HCT116 (cell line): ENCODE measurements at regions not wholly inside any gene's neighbourhood (a gene's known extent, or its start where the extent isn't known, plus 50 kb on each side); places are given as distances from the start of the nearest gene placed in this dataset.
A peak's percentile ranks its signal among the peaks of the same experiment; 100 is the strongest.

Source experiments
- ATAC-seq: fragments of 200-7000 bp; cut with Tn5 transposase; 2 replicates; pipeline ENCODE4 v1.9.1; 2020; ENCODE audit warnings: mild to moderate bottlenecking, moderate library complexity
- BruUV-seq: library from RNA; stranded (reverse); fragments of 400-500 nt; replicated peaks from 2 replicates; lab custom pipeline; 2021; lab: Mats Ljungman, UMichigan
- CTCF ChIA-PET: fragments of 300-600 bp; sonication (Branson Sonifier 250); formaldehyde crosslinking; loops from one replicate; lab custom pipeline; 2021; ENCODE audit warnings: antibody characterized with exemption; lab: Charles Lee
- POLR2A ChIA-PET: fragments of 300-600, 350-600 bp; sonication (Branson Sonifier 250); formaldehyde crosslinking; loops from one replicate; lab custom pipeline; 2021; ENCODE audit warnings: antibody characterized with exemption; lab: Charles Lee
- RAD21 ChIA-PET, 2 experiments: fragments of 300-600 bp; sonication (Branson Sonifier 250); formaldehyde crosslinking; loops; one replicate each; lab custom pipeline; 2023; ENCODE audit warnings: low total read pairs in 2 of 2; ENCODE audit not compliant: uncharacterized antibody in 2 of 2, unreplicated experiment in 2 of 2, low non-redundant PET in 1 of 2; lab: Charles Lee
- DNase-seq: peaks from one replicate; pipeline ENCODE4 v3.0.0-alpha.2; 2010; ENCODE audit warnings: low read depth, low spot score
- H2AFZ ChIP-seq: fragments of 200-600 bp; shearing (Covaris generic), sonication (generic); 2 replicates; pipeline ENCODE4 v1.6.1; 2017; ENCODE audit warnings: low read depth, mixed run types, mixed read lengths, antibody characterized with exemption, low read length; ENCODE audit not compliant: poor library complexity, severe bottlenecking
- H3K27ac ChIP-seq: 2 replicates; pipeline ENCODE4 v1.5.1; 2012; ENCODE audit warnings: low read depth, low read length
- H3K27me3 ChIP-seq: fragments of 200-600 bp; sonication (generic); 2 replicates; pipeline ENCODE4 v1.6.1; 2016; ENCODE audit warnings: mixed run types, low read length, mixed read lengths; ENCODE audit not compliant: insufficient read depth
- H3K36me3 ChIP-seq, 2 experiments: fragments of 200-500 bp in 1 of 2; fragments of 200-600 bp in 1 of 2; sonication (Bioruptor generic) in 1 of 2; sonication (generic) in 1 of 2; 2 replicates each; pipeline versions ENCODE4 v1.5.1 to v1.6.1; 2014 to 2016; ENCODE audit warnings: low read length in 2 of 2, inconsistent platforms in 1 of 2, mixed read lengths in 1 of 2, mixed run types in 1 of 2; ENCODE audit not compliant: insufficient read depth in 2 of 2, control insufficient read depth in 1 of 2
- H3K4me1 ChIP-seq, 2 experiments: fragments of 200-600 bp in 1 of 2; sonication (generic) in 1 of 2; 2 replicates each; pipeline versions ENCODE4 v1.5.1 to v1.6.1; 2012 to 2017; ENCODE audit warnings: low read length in 2 of 2, inconsistent platforms in 1 of 2, mild to moderate bottlenecking in 1 of 2, mixed read lengths in 1 of 2, mixed run types in 1 of 2, moderate library complexity in 1 of 2; ENCODE audit not compliant: insufficient read depth in 2 of 2, control insufficient read depth in 1 of 2
- H3K4me2 ChIP-seq: fragments of 200-600 bp; sonication (generic); 2 replicates; pipeline ENCODE4 v1.6.1; 2017; ENCODE audit warnings: mixed run types, low read length, mixed read lengths
- H3K4me3 ChIP-seq, 2 experiments: fragments of 200-600 bp in 1 of 2; sonication (generic) in 1 of 2; replicated peaks in 1 of 2; 2 replicates each; pipeline ENCODE4 v1.5.1; 2011 to 2016; ENCODE audit warnings: low read length in 2 of 2, control low read depth in 1 of 2, low read depth in 1 of 2, mild to moderate bottlenecking in 1 of 2, mixed read lengths in 1 of 2, mixed run types in 1 of 2
- H3K79me2 ChIP-seq: fragments of 200-600 bp; sonication (generic); 2 replicates; pipeline ENCODE4 v1.6.1; 2017; ENCODE audit warnings: mild to moderate bottlenecking, mixed run types, low read length, moderate library complexity, mixed read lengths; ENCODE audit not compliant: insufficient read depth
- H3K9ac ChIP-seq: fragments of 200-600 bp; sonication (generic); 2 replicates; pipeline ENCODE4 v1.6.1; 2016; ENCODE audit warnings: low read length, mixed read lengths
- H3K9me2 ChIP-seq: fragments of 200-600 bp; sonication (generic), shearing (Covaris generic); 2 replicates; pipeline ENCODE4 v1.6.1; 2017; ENCODE audit warnings: mixed run types, mild to moderate bottlenecking, moderate library complexity; ENCODE audit not compliant: insufficient read depth
- H3K9me3 ChIP-seq, 2 experiments: fragments of 200-500 bp in 1 of 2; fragments of 200-600 bp in 1 of 2; sonication (Bioruptor generic) in 1 of 2; sonication (generic) in 1 of 2; 2 replicates each; pipeline ENCODE4 v1.6.1; 2014 to 2017; ENCODE audit warnings: low read length in 2 of 2, mixed read lengths in 2 of 2, inconsistent platforms in 1 of 2, low read depth in 1 of 2, mild to moderate bottlenecking in 1 of 2, mixed run types in 1 of 2, moderate library complexity in 1 of 2; ENCODE audit not compliant: control insufficient read depth in 1 of 2, insufficient read depth in 1 of 2
- H4K20me1 ChIP-seq: fragments of 200-600 bp; sonication (generic), shearing (Covaris generic); 2 replicates; pipeline ENCODE4 v1.6.1; 2017; ENCODE audit warnings: mixed run types, mild to moderate bottlenecking, moderate library complexity; ENCODE audit not compliant: insufficient read depth
- CBX3 ChIP-seq: IDR thresholded peaks from 2 replicates; pipeline ENCODE4 v1.6.1; 2012; ENCODE audit warnings: low read depth
- CEBPB ChIP-seq: IDR thresholded peaks from 2 replicates; pipeline ENCODE4 v1.6.1; 2012; ENCODE audit warnings: low read depth
- ELF1 ChIP-seq: IDR thresholded peaks from 2 replicates; pipeline ENCODE4 v1.6.1; 2012; ENCODE audit warnings: low read depth, borderline replicate concordance
- FOSL1 ChIP-seq: IDR thresholded peaks from 2 replicates; pipeline ENCODE4 v1.6.1; 2012; ENCODE audit warnings: low read depth
- JUND ChIP-seq: IDR thresholded peaks from 2 replicates; pipeline ENCODE4 v1.6.1; 2012
- POLR2AphosphoS5 ChIP-seq: IDR thresholded peaks from 2 replicates; pipeline ENCODE4 v1.6.1; 2011; ENCODE audit warnings: mild to moderate bottlenecking, low read depth, low read length, moderate library complexity
- SRF ChIP-seq: IDR thresholded peaks from 2 replicates; pipeline ENCODE4 v1.6.1; 2012; ENCODE audit warnings: low read depth
- TCF7L2 ChIP-seq: IDR thresholded peaks from 2 replicates; pipeline ENCODE4 v1.7.0; 2011; ENCODE audit warnings: borderline replicate concordance, inconsistent platforms; ENCODE audit not compliant: insufficient read depth, insufficient read length; ENCODE audit errors: extremely low read depth
- ZNF274 ChIP-seq: fragments of 200-500 bp; sonication (Bioruptor generic); IDR thresholded peaks from 2 replicates; pipeline ENCODE4 v1.6.1; 2014; ENCODE audit warnings: mild to moderate bottlenecking, low read depth, low read length, inconsistent platforms
- intact Hi-C: fragments of 100-400 bp; cut with micrococcal nuclease; formaldehyde crosslinking; loops from 2 replicates; pipeline ENCODE4 v1.10.0; 2022
- TF ChIP-seq, protein P1 (sequence below), 3 experiments: fragments of 200-600 bp in 1 of 3; sonication (generic) in 1 of 3; IDR thresholded peaks in 2 of 3; conservative IDR thresholded peaks in 1 of 3; 2 replicates each; pipeline ENCODE4 v1.5.1; 2012 to 2017; ENCODE audit warnings: low read depth in 2 of 3, low read length in 2 of 3, antibody characterized with exemption in 1 of 3, borderline replicate concordance in 1 of 3, control low read depth in 1 of 3, mild to moderate bottlenecking in 1 of 3, mixed read lengths in 1 of 3, mixed run types in 1 of 3, moderate library complexity in 1 of 3; ENCODE audit not compliant: insufficient read depth in 1 of 3

- Histone ChIP-seq H3K9me3 (no peaks in the 10 kb centered on the region), H3K4me3 (no peak overlapping the region), H3K79me2 (no peaks in the 10 kb centered on the region), H3K4me2 (no peak overlapping the region), H3K36me3 (no peaks in the 10 kb centered on the region), H3K27me3 (no peaks in the 10 kb centered on the region), H3K4me1 (no peaks in the 10 kb centered on the region), H3K9ac (no peak overlapping the region), H3K27ac (no peak overlapping the region), H4K20me1 (no peaks in the 10 kb centered on the region)
- POLR2A ChIA-PET, result no interaction called here
- no TSS peak for BruUV-seq
- CTCF ChIA-PET, result no interaction called here
- RAD21 ChIA-PET, result no interaction called here
- intact Hi-C loops, result no loop called here
- no peak for ATAC-seq
- no peak for DNase-seq
- TF ChIP-seq JUND (no peak), POLR2AphosphoS5 (no peak)
- TF ChIP-seq, protein P1, sequence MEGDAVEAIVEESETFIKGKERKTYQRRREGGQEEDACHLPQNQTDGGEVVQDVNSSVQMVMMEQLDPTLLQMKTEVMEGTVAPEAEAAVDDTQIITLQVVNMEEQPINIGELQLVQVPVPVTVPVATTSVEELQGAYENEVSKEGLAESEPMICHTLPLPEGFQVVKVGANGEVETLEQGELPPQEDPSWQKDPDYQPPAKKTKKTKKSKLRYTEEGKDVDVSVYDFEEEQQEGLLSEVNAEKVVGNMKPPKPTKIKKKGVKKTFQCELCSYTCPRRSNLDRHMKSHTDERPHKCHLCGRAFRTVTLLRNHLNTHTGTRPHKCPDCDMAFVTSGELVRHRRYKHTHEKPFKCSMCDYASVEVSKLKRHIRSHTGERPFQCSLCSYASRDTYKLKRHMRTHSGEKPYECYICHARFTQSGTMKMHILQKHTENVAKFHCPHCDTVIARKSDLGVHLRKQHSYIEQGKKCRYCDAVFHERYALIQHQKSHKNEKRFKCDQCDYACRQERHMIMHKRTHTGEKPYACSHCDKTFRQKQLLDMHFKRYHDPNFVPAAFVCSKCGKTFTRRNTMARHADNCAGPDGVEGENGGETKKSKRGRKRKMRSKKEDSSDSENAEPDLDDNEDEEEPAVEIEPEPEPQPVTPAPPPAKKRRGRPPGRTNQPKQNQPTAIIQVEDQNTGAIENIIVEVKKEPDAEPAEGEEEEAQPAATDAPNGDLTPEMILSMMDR (IDR thresholded peaks at IDR 0.05 in 2 of 3, conservative IDR thresholded peaks at IDR 0.05 in 1 of 3; ENCODE audit: borderline replicate concordance in 1 of 3, insufficient read depth in 1 of 3, low read depth in 2 of 3, low read length in 2 of 3), result peak in 2 of 3 experiments; percentile 15 to 28; a peak in 3 of 6 replicates
- TF ChIP-seq, all 23 proteins: peak for 1
- Histone ChIP-seq H2AFZ (no peak overlapping the region), H3K9me2 (no peaks in the 10 kb centered on the region)
These were observed 179.0 kb downstream of the ADGRA3 start for GRCh38 chr4:22336822-22337221.

DNA sequence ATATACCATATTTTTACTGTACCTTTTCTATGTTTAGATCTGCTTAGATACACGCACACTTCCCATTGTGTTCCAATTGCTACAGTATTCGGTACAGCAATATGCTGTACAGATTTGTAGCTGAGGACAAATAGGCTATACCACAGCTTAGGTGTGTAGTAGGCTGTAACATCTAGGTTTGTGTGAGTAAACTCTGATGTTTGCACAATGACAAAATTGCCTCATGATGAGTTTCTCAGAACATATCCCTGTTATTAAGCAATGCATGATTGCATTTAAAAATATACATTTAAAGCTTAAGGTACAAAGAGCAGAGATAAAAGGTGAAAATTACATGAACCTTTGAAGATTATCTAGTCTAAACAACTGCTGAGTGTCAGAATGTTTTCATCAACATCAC is 181.7 kb downstream of the ADGRA3 start:
- CTCF ChIA-PET, result no interaction called here
- DNase-seq (no peak), ATAC-seq (no peak)
- no peaks in the 10 kb centered on the region for H3K36me3 ChIP-seq
- H3K27ac ChIP-seq, result no peak overlapping the region
- BruUV-seq, result no TSS peak
- H3K4me3 ChIP-seq, result no peak overlapping the region
- H4K20me1 ChIP-seq, result no peaks in the 10 kb centered on the region
- H3K9me3 ChIP-seq, result no peaks in the 10 kb centered on the region
- no peaks in the 10 kb centered on the region for H3K9me2 ChIP-seq
- POLR2A ChIA-PET, result no interaction called here
- H3K9ac ChIP-seq, result no peak overlapping the region
- H3K79me2 ChIP-seq, result no peaks in the 10 kb centered on the region
- H2AFZ ChIP-seq, result no peak overlapping the region
- no peaks in the 10 kb centered on the region for H3K27me3 ChIP-seq
- no peak overlapping the region for H3K4me2 ChIP-seq
- intact Hi-C loops, result no loop called here
- H3K4me1 ChIP-seq, result no peaks in the 10 kb centered on the region
- RAD21 ChIA-PET, result no interaction called here
- TF ChIP-seq POLR2AphosphoS5 (no peak), FOSL1 (no peak), SRF (no peak), TCF7L2 (no peak), ZNF274 (no peak), ELF1 (no peak), CEBPB (no peak), CBX3 (no peak)
- TF ChIP-seq, protein P1 (IDR thresholded peaks at IDR 0.05 in 2 of 3, conservative IDR thresholded peaks at IDR 0.05 in 1 of 3; ENCODE audit: borderline replicate concordance in 1 of 3, insufficient read depth in 1 of 3, low read depth in 2 of 3, low read length in 2 of 3), result no peak
- TF ChIP-seq, all 23 proteins: peak for 0
